GM19043 (cell line): ENCODE measurements at regions not wholly inside any gene's neighbourhood (a gene's known extent, or its start where the extent isn't known, plus 50 kb on each side); places are given as distances from the start of the nearest gene placed in this dataset.

Source experiments
- ATAC-seq: cut with Tn5 transposase; IDR thresholded peaks from one replicate; pipeline ENCODE4 v1.9.1; 2021; ENCODE audit warnings: low read depth; ENCODE audit not compliant: unreplicated experiment

DNA sequence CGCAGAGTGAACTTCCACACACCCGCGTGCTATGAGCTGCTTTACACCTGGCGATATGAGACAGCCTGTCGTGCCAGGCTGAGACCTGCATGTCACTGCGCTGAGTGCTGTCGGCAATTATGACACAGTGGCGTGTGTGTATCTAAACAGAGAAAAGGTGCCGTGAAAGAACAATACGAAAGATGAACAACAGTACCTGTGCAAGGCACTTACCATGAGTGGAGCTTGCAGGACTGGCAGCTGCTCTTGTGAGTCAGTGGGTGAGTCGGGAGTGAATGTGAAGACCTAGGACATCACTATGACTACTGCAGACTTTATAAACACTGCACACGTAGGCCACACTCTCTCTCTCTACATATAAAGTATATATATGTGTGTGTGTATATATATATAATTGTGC lies 68.5 kb upstream of the DUSP22 start:
- no peak for ATAC-seq

DNA sequence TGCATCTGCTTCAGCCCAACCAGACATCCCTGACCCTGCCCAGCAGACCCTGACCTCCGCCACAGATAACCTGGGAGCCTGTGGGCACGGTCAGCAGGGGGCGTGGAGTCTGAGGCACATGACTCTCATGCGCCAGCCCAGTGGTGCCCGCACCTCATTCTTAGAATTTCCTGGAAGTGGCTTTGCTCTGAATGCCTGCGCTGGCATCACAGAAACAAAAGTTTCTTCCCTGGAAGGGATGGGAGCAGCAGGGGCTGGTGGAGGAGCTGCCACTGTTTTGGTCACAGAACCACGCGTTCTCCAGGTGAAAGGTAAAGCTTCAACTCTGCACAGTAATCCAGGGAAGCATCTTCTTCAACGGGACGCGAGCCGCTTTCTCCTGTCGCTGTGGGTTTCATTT lies 67.9 kb upstream of the DUSP22 start:
- no peak for ATAC-seq

DNA sequence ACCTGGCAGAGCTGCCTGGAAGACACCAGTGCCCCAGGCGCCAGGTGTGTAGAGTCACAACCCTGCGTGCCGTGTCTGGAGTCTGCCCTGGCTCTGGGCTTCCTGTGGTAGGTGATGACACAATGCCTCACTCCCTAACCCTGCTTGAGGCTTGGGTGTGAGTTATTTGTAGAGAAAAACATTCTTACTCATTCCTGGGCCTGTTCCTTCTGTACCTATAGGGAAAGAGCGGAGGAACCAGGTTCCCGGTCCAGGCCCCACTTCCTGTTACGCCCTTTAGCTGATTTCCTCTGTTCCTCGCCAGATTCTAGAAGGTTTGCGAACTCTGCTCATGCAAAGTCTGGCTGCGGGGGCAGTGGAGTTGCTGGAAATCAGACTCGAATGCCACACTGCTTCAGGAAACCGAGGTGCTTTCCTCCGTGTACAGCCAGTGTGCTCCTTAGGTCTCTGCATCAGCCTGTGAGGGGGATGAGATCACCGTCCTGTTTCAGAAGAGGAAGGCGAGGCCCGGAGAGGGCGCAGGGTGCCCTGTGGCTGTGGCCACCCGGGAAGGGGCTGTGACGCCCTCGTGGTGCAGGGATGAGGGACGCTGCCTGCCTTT lies 67.1 kb upstream of the DUSP22 start:
- ATAC-seq = no peak

DNA sequence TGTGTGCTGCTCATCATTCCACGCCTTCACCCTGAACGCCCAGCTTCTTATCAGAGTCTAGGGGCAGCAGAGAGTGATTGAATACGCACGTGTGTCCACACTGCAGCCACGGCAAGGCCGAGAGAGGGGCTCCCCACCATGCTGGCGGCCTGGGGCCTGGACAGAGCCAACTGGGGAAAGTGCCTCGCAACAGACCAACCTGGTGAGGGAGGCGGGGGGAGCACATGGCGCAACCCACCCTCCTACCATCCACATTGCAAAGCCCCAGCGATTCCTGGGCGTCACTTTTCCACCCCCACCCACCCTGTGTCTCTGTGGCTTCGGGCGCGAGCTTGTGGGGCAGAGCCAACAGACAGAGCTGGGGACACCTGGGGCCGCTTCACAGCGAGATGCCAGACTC lies 66.4 kb upstream of the DUSP22 start:
- ATAC-seq = no peak

DNA sequence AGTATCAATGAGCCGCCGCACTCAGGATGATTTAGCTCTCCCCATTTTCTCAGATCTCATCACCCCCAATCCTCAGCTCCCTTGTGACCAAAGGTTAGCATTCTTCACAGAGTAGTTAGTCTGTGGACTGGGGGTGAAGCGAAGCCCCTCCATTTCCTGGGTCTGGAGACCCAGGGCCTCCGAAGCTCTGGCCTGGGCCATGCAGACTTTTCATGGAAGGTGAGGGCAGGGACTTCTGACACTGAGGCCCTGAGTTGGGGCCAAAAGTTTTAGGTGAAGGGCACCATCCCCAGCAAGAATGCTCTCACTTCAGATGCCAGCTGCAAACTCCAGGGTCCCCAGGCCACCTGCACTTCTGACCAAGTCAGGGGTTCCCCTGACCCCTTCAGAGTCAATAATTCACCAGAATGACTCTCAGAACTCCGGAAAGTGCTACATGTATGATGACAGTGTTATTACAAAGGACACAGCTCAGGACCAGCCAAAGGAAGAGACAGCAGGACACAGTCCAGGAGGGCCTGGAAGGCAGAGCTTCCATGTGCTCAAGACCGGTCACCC lies 65.7 kb upstream of the DUSP22 start:
- peak; percentile 24 for ATAC-seq

DNA sequence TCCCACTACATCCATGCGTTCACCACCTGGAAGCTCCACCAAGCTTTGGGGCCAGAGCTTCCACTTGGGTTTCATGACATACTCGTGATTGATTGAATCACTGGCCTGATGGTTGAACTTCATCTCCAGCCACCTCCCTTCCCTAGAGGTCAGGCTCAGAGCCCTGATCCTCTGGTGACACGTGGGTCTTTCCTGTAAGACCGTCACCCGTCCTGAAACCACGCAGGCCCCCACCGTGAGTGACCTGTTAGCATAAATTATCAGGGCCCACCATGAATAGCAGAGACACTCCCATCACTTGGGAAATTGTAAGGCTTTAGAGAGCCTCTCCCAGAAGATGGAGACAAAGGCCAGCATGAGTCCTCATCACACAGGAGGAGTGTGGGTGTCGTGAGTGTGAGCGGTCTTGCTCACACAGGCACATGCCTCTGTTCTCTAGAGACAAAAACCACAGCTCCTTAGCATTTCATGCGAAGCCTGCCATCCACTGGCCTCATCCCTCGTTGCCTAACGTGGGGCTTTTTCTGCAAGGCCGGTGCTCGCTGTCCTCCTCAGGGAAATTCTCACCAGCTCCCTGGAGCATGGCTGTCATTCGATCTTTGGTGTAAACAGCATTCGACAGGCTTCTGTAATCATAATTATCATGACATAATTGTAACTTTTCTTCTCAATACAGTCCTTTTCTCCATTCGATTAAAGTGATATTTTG lies 65.1 kb upstream of the DUSP22 start:
- no peak for ATAC-seq

DNA sequence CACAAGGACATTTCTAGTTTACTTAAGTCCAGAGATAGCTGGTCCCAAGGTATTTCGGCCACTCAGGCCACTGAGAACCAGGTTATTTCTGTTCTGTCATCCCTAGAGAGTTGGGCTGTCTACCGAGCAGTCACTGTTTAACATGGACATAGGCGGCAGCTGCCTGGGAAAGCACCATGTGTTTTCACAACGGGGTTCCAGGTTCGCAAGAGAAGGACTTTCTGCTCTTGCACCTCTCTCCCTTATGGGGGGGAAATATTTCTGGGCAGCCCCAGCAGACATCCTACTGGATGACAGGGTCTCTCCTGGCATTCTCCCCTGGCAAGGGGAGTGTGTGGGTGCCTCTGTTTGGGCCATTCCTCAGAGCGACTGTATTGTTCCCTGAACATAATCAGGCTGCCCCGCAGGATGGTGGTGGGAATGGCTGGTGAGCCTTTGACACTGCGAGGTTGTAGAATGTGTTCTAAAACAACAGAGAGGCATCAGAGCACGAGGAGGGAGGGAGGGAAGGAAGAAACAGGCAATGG lies 64.4 kb upstream of the DUSP22 start:
- no peak for ATAC-seq

DNA sequence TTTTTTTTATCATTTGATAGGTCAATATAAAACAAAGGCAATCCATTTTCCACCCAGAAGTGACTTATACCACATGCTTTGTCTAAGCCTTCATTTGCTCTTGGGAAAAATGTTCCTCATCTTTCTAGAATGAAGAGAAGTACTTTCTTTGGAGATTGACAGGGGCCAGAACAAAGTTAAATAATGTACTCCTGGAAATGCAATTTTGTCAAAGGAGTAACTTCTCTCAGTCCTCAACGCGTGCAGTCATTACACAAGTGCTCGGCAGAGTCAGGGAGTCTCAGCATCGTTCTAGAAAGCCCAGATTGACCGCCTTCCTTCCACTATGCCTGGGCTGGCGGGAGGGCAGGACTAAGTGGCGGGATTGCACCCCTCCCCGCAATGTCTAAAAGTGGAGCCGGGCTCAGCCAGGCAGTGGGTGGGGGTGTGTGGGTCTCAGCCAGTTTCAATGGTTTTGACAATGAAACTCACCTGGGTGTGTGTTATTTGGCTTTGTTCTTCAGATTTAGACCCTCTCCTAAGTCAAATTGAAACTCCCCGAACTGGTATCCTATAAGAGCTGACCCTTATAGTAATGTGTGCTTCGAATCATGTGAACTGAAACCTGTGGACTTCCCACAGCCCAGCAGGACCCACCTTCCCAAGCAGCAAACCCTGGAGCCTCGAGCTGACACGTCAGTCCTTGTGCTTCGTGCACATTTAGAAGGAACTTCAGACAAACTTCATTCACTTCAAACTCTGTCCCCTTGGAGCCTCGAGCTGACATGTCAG lies 63.2 kb upstream of the DUSP22 start:
- ATAC-seq = peak; percentile 28

DNA sequence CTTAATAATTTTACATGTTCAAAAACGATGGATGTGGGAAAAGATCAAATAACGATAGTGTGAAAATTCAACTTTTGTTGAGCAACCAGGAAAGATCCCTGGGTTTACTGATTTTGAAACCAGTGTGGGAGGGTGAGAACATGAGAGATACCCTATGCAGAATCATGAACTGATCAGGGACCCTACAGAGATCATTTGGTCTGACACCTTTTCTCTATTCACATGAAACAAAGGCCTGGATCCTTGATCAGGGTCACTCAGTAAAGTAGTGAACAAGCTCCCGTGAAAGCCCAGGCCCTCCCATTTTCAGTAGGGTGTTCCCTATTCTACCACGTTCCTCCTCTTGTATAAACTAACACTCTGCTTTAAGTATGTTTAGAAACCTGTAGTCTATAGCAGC lies 60.5 kb upstream of the DUSP22 start:
- ATAC-seq = no peak

DNA sequence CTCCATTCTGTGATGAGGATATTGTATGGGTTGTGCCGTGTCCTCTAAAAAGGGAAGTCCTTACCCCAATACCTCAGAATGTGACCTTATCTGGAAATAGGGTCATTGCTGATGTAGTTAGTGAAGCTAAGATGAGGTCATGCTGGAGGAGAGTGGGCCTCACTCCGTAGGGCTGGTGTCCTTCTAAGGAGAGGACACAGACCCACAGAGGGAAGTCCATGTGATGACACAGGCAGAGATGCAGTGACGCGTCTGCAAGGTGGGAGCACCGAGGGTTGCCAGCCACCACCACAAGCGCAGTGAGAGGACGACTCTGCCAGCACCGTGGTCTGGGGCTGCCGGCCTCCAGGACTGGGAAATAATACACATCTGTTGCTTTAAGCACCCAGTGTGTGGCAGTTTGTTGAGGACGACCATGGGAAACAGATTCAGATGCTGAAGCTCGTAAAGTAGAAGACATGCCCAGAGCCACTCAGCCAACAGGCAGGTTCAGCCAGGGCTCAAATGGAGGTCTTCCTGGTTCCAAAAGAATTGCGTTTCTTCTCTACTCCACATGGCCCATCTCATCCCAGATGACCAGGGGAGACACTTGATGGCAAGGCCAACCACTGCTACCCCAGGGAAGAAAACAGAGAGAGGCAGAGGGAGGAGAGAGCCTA lies 59.2 kb upstream of the DUSP22 start:
- ATAC-seq = no peak

DNA sequence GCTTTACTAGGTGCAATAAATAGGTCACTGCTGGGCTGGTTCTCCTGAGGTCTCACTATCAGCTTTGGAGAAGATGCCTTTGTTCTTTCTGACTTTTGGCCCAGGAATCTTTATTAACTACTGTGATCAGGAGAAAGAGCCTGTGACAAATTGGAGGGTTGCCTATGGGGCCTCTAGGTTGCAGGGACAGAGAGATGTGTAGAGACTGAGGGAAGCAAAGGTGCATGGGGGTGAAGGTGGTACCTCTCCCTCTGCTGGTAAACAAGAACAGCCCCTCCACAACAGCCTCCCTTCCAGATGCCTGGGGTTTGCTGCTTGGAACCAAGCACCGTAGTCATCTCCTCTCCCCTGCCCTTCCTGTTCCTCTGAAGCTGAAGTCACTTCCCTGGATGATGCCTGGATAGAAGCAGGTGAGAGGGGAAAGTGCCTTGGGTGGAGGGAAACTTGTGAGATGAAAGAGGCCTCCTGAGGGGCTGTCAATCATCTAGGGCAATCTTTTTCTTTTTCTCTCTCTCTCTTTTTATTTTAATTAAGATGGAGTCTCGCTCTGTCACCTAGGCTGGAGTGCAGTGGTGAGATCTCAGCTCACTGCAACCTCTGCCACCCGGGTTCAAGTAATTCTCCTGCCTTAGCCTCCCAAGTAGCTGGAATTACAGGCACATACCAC lies 57.4 kb upstream of the DUSP22 start:
- no peak for ATAC-seq

DNA sequence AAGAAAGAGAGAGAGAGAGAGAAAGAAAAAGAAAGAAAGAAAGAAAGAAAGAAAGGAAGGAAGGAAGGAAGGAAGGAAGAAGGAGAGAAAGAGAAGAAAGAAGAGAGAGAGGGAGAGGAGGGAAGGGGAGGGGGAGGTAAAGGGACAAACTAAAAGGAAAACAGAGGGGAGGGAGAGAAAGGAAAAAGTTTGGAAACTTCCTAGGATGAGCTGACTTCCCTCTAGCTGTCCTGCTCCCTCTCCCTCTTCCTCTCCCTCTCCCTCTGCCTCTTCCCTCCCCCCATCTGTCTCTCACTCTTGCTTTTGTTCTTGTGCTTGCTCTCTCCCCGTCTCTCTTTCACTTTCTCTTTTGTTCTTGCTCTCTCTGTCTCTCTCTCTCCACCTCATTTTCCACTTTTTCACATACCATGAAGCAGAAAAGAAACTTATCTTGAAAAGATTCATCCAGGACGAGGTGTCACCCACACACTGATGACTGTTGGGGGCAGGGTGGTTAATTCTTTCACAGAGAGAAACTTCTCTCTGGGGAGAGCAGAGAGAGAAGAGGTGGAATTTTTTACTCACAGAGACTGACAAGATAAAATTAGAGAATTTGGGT lies 56.4 kb upstream of the DUSP22 start:
- no peak for ATAC-seq

DNA sequence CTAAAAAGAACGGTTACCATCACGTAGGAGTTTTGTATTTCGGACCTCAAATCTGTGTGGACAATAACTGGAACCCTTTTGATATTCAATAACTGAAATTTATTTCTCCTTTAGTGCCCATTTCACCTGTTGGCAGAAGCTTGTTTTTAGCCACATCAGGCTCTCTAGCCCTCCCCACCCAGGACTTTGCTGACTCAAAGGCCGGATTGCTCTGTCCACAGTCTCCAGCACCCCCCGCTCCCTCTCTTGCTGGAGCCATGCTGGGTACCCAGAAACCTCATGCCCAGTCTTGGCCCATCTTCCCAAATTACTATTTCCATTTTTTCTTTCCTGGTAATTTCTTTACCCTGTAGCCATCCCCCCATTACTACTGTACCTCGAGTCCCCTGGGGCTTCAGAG lies 55.8 kb upstream of the DUSP22 start:
- no peak for ATAC-seq

DNA sequence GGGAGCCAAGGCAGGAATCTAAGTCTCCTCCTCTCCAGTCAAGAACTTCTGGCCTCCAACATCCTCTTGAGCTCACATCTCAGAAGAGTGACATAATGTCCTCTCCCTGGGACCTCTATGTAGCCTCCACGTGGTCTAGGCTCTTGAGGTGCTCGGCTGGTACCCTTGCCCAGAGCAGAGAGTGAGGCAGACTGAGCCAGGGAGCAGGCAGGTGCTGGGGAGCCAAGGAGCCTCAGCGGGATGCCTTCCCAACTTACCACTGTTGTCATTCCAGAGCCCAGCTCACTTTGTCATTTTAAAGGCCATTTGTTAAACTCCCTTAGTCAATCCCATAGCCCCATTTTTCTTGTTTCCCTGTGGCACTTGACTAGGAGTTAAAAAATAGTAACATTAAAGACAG lies 52.1 kb upstream of the DUSP22 start:
- ATAC-seq = no peak

DNA sequence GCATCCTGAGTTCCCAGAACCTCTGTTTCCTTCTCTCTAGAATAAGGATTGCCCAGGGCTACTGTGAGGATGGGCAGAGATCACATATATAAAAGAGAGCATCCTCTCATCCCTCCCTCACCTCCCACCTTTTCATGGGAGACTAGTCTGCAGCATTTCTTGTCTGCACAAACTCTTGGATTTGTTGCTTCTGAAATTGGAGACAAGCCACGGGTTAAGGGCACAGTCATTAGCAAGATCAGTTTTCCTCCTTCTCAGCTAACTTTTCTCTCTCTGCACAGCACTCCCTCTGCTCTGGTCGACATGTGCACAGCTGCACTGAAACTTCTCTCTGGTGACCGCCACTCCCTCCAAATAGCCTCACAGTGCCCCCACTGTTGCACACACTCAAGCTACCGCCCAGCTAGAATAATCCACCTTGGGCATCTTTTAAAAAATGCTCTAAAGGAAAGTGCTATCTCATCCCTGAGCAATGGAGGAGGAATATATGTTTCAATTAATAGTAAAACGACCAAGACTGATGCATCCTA lies 50.9 kb upstream of the DUSP22 start:
- ATAC-seq = no peak
